Small intestine (tissue), 7 donors: ENCODE measurements at regions not wholly inside any gene's neighbourhood (a gene's known extent, or its start where the extent isn't known, plus 50 kb on each side); places are given as distances from the start of the nearest gene placed in this dataset.

ENCODE experiments used
- DNase-seq, 2 donors: peaks; one replicate each; pipeline versions ENCODE4 v3.0.0 to v3.0.0-alpha.2; 2013
- FAIRE-seq: peaks from 2 replicates; lab custom pipeline; 2012; peaks lifted over from hg19 to GRCh38; lab: Jason Lieb, UNC
- H3K27ac ChIP-seq, 3 donors: one replicate each; pipeline ENCODE4 v1.5.1; 2013; ENCODE audit warnings: low read length in 2 of 3, mild to moderate bottlenecking in 2 of 3, control low read depth in 1 of 3, inconsistent platforms in 1 of 3, low read depth in 1 of 3, moderate library complexity in 1 of 3
- H3K27me3 ChIP-seq, 3 donors: one replicate each; pipeline ENCODE4 v1.6.1; 2013; ENCODE audit warnings: low read length in 3 of 3, inconsistent platforms in 1 of 3; ENCODE audit not compliant: control insufficient read depth in 3 of 3, insufficient read depth in 3 of 3
- H3K36me3 ChIP-seq, 3 donors: one replicate each; pipeline ENCODE4 v1.6.1; 2013; ENCODE audit warnings: low read length in 3 of 3, inconsistent platforms in 1 of 3, low read depth in 1 of 3, mild to moderate bottlenecking in 1 of 3, moderate library complexity in 1 of 3; ENCODE audit not compliant: control insufficient read depth in 3 of 3, insufficient read depth in 2 of 3
- H3K4me1 ChIP-seq, 3 donors: one replicate each; pipeline ENCODE4 v1.6.1; 2013; ENCODE audit warnings: low read length in 2 of 3, inconsistent platforms in 1 of 3, low read depth in 1 of 3, mild to moderate bottlenecking in 1 of 3, moderate library complexity in 1 of 3; ENCODE audit not compliant: control insufficient read depth in 3 of 3, insufficient read depth in 2 of 3
- H3K4me3 ChIP-seq, 3 donors: one replicate each; pipeline ENCODE4 v1.5.1; 2013; ENCODE audit warnings: low read length in 3 of 3, control low read depth in 1 of 3, inconsistent platforms in 1 of 3, low read depth in 1 of 3, mild to moderate bottlenecking in 1 of 3, moderate library complexity in 1 of 3
- H3K9me3 ChIP-seq, 2 donors: one replicate each; pipeline ENCODE4 v1.6.1; 2013; ENCODE audit warnings: low read depth in 1 of 2, low read length in 1 of 2; ENCODE audit not compliant: control insufficient read depth in 2 of 2, insufficient read depth in 1 of 2
- WGBS, 3 donors: extraction: QIAGEN DNeasy Blood & Tissue Kit; methylation state at CpG; one replicate each; pipeline ENCODE4 v1.1.7; 2013; 5-methylcytosine and 5-hydroxymethylcytosine counted together
- donor health status: healthy with polysubstance abuse.
- donor health status: control.
- donor health status: control.
- donor health status: Bipolar disorder and iron deficiency.
- donor health status: healthy.

DNA sequence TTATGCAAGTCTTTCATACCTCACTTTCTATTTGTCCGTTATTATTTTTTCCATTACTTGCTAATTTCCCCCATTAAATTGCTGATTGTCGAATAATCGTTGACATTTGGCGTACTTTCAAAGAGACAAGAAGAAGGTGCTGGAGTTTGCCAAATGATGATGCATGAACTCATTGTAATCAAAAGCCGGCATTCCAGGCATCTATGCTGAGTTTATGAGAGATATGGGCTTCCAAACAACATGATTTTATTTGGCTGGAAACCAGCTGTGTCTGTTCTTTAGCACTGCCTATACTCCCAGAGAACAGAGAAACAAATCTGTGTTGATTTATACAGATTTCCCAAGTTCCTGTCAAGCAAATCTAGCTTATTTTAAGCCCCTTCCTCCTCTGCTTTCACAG lies 80.8 kb upstream of the RPS6KA3 start:
- Histone ChIP-seq H3K9me3 (no peaks in the 10 kb centered on the region), H3K4me1 (no peaks in the 10 kb centered on the region), H3K4me3 (no peak overlapping the region), H3K27ac (no peak overlapping the region), H3K27me3 (no peaks in the 10 kb centered on the region), H3K36me3 (no peaks in the 10 kb centered on the region)
- 57 to 73% (median 60%) methylated on average over 5 of the region's 5 CpGs for WGBS, 3 donors
- DNase-seq (no peak), FAIRE-seq (no peak)

DNA sequence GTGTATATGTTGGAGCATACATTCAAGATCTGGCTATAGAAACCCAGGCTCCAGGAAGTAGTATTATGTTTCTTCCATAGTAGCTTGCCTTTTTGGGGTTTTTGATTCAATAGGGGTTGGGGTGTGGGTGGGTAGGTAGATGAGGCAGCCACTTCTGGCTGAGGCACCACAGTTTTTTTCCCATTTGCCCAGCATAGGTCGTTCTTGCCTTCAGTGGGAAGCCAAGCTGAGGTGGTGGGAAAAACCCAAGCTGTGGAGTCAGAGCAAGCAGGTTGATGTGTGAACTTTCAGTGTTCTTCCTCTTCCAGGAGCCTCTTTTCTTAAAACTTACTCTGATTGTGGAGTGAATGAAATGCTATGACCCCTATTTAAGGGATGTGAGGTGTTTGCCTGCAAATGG lies 67.0 kb upstream of the RPS6KA3 start:
- no peak overlapping the region for H3K27ac ChIP-seq
- H3K27me3 ChIP-seq: no peaks in the 10 kb centered on the region
- H3K9me3 ChIP-seq: no peaks in the 10 kb centered on the region
- DNase-seq (no peak), FAIRE-seq (no peak)
- WGBS, 3 donors: 8 to 43% (median 14%) methylated on average over 1 of the region's 1 CpG
- H3K36me3 ChIP-seq: no peaks in the 10 kb centered on the region
- H3K4me1 ChIP-seq: no peaks in the 10 kb centered on the region
- H3K4me3 ChIP-seq: no peak overlapping the region

DNA sequence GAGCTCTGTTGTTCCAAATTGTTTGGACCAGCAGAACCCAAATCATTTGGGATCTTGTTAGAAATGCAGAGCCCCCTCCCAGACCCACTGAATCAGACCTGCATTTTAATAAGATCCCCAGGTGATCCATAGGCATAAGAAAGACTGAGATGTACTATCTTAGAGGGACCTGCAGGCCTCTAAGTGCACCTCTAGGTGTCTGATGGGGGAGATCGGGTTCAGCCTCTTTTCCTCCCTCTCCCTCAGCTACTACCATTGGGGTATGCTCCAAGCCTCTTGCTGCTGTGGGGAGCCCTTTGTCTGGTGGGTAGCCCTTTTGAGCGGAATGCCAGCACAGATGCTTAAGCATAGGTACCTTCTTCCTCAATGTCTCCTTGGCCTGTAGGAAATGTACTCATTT lies 63.8 kb upstream of the RPS6KA3 start:
- Histone ChIP-seq H3K4me1 (no peaks in the 10 kb centered on the region), H3K27ac (no peak overlapping the region), H3K27me3 (no peaks in the 10 kb centered on the region), H3K36me3 (no peaks in the 10 kb centered on the region), H3K9me3 (no peaks in the 10 kb centered on the region), H3K4me3 (no peak overlapping the region)
- DNase-seq (no peak), FAIRE-seq (no peak)
- 63 to 82% (median 79%) methylated on average over 2 of the region's 2 CpGs for WGBS, 3 donors

DNA sequence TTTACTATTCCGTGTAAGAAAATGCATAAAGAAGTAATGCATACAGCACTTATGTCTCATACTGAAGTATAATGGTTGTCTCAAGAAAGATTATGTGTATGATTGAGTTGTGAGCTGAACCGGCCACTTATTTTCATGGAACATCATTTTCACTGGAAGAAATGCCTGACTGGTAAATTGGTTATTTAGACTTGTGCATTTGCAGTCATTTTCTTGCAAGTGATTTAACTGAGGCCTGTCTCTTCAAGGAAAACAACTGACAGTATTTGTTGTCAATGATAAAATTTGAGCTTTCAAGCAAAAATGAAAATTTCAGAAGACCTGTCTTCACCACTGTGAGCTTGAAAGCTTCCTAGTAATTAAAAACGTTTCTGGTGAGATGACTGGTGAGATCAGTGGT lies 62.7 kb upstream of the RPS6KA3 start:
- Histone ChIP-seq H3K36me3 (no peaks in the 10 kb centered on the region), H3K27me3 (no peaks in the 10 kb centered on the region), H3K27ac (no peak overlapping the region), H3K9me3 (no peaks in the 10 kb centered on the region), H3K4me3 (no peak overlapping the region), H3K4me1 (no peaks in the 10 kb centered on the region)
- WGBS, 3 donors: 65 to 91% (median 85%) methylated on average over 3 of the region's 3 CpGs
- FAIRE-seq: no peak
- no peak for DNase-seq

DNA sequence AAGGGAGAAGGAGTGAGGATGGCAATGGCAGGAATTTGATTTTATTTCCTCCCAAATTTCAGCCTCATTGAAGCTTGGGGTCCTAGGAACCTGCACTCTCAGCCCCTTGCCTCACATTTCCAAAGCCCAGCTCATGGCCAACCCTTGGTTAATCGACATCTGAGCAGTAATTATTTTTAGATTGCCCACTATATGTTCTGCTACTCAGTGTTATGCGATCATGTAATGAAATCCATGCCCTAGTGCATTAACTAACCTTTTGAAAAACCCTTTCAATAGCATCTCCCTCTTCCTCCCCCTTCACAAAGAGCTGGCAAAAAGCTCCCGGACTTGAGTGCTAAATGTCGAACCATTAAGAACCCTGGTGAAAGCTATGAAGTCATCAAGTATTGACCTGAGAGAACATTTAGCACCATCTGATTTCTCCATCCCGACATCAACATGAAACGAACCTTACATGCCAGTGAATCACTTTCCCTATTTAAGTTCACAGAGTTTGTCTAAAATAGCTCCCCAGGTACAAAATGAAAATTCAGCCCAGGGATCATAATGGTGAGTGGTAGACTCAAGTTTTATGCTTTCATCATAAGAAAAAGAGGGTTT lies 59.2 kb upstream of the RPS6KA3 start:
- 81 to 95% (median 92%) methylated on average over 6 of the region's 6 CpGs for WGBS, 3 donors

DNA sequence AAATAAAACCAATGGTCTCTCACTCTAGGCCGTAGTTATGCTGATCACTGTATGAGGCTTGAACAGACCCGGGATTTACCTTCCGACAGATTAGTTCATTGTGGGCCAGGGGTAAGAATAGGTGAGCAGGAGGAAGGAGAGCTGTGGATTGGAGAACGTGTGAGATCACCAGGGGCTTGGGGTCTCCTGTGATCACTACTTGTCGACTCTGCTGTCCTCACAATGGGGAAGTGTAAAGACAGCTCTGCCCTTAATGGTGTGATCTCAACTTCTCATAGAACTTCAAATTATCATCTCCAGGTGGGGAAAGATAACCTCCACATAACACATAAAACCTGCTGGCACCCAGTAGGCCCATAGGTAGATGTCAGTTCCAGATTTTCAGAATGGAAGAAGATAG lies 56.2 kb upstream of the RPS6KA3 start:
- Histone ChIP-seq H3K9me3 (no peaks in the 10 kb centered on the region), H3K4me3 (no peak overlapping the region), H3K36me3 (no peaks in the 10 kb centered on the region), H3K4me1 (peaks cover 0 to 9% (median 0%) of the 10 kb centered on the region in 3 donors), H3K27me3 (no peaks in the 10 kb centered on the region), H3K27ac (no peak overlapping the region)
- WGBS, 3 donors: 79 to 94% (median 92%) methylated on average over 5 of the region's 5 CpGs
- no peak for DNase-seq
- no peak for FAIRE-seq

More for the DNA sequence above, 59.2 kb upstream of the RPS6KA3 start:
- FAIRE-seq: no peak
- no peaks in the 10 kb centered on the region for H3K9me3 ChIP-seq
- no peak overlapping the region for H3K4me3 ChIP-seq
- peaks cover 0 to 7% (median 0%) of the 10 kb centered on the region in 3 donors for H3K4me1 ChIP-seq
- no peaks in the 10 kb centered on the region for H3K36me3 ChIP-seq
- H3K27me3 ChIP-seq: no peaks in the 10 kb centered on the region
- H3K27ac ChIP-seq: no peak overlapping the region
- DNase-seq: no peak

DNA sequence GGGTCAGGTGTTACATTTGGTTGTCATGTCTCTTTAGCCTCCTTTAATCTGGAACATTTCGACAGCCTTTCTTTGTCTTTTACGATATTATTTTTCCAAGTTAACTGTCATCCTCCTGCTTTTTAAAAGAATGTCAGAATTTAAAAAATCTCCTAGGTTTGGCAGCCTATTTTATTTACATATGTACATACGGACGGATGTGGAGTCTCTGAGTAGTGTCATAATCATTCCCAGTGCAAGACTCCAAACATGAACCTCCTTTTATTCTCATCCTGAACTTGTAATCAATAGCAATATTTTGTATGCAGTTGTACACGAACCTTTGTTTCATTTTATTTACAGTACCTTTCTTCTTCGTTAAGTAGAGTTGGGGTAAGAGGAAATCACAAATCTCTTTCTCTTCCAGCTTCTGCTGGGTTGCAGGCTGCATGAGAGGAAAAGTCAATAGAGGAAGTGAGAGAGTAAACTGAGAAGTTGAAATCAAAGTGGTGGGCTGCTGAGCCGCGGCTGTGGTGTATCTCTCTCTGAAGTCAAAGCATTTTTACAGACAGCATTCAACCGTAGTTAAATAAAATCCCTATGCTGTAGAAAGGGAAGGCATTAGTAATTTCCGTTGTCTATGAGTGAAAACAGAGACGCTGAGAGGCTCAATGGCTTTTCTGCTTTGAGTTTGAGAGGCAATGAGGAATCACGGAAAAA lies 53.9 kb upstream of the RPS6KA3 start:
- DNase-seq: no peak

DNA sequence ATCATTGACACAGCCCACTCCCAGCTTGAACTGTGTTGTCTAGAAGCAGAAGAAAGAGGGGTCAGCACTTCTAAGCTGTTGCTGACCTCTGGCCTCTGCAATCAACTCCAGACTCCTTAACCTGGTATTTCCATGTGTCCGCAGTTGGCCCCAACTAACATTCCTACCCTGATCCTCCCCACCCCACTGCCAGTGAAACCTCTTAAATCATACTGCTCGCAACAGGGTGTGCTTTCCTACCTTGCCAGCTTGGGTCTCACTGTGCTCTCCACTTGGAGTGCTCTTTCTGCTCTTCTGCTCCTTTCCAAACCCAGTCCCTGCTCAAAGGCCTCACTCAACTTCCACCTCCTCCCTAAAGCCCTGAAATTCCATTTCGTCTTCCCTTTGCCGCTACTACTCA lies 52.3 kb upstream of the RPS6KA3 start:
- Histone ChIP-seq H3K27me3 (no peaks in the 10 kb centered on the region), H3K9me3 (no peaks in the 10 kb centered on the region), H3K36me3 (no peaks in the 10 kb centered on the region), H3K27ac (no peak overlapping the region), H3K4me3 (no peak overlapping the region), H3K4me1 (peaks cover 0 to 9% (median 0%) of the 10 kb centered on the region in 3 donors)
- WGBS, 3 donors: 93 to 98% (median 94%) methylated on average over 4 of the region's 4 CpGs
- no peak for DNase-seq
- FAIRE-seq: no peak

More for the DNA sequence above, 53.9 kb upstream of the RPS6KA3 start:
- H3K36me3 ChIP-seq: no peaks in the 10 kb centered on the region
- H3K27ac ChIP-seq: no peak overlapping the region
- H3K27me3 ChIP-seq: no peaks in the 10 kb centered on the region
- 35 to 65% (median 54%) methylated on average over 12 of the region's 12 CpGs for WGBS, 3 donors
- H3K9me3 ChIP-seq: no peaks in the 10 kb centered on the region
- no peak overlapping the region for H3K4me3 ChIP-seq
- H3K4me1 ChIP-seq: peaks cover 0 to 9% (median 0%) of the 10 kb centered on the region in 3 donors
- FAIRE-seq: no peak
